ENCODE measurements at regions not wholly inside any gene's neighbourhood (a gene's known extent, or its start where the extent isn't known, plus 50 kb on each side); places are given as distances from the start of the nearest gene placed in this dataset.

GRCh38 chr6:155915651-155916050, 460.0 kb upstream of the NOX3 start:
- no peaks in the 10 kb centered on the region for H3K4me1 ChIP-seq
- 28 to 44% (median 40%) methylated on average over 1 of the region's 1 CpG for WGBS, 4 donors
- no peak for DNase-seq

GRCh38 chr6:155913816-155914215, 458.2 kb upstream of the NOX3 start:
- Histone ChIP-seq H3K27me3 (no peaks in the 10 kb centered on the region), H3K4me1 (no peaks in the 10 kb centered on the region), H3K36me3 (no peaks in the 10 kb centered on the region), H3K4me3 (no peak overlapping the region), H3K9me3 (peaks cover 0 to 8% (median 0%) of the 10 kb centered on the region in 12 donors), H3K27ac (no peak overlapping the region)
- intact Hi-C loops (cut with DNase I) = no loop called here
- ATAC-seq (no peak), DNase-seq (no peak)
- TF ChIP-seq CTCF (IDR thresholded peaks at IDR 0.05) (no peak), POLR2A (IDR thresholded peaks at IDR 0.05) (no peak)
- WGBS, 4 donors = 91 to 96% (median 95%) methylated on average over 8 of the region's 8 CpGs

More at GRCh38 chr6:155915651-155916050, 460.0 kb upstream of the NOX3 start:
- TF ChIP-seq POLR2A (IDR thresholded peaks at IDR 0.05) (no peak), CTCF (IDR thresholded peaks at IDR 0.05) (no peak)
- ATAC-seq = no peak
- Histone ChIP-seq H3K4me3 (no peak overlapping the region), H3K27me3 (no peaks in the 10 kb centered on the region), H3K36me3 (no peaks in the 10 kb centered on the region), H3K27ac (no peak overlapping the region), H3K9me3 (no peaks in the 10 kb centered on the region)
- intact Hi-C loops (cut with DNase I) = no loop called here

DNA sequence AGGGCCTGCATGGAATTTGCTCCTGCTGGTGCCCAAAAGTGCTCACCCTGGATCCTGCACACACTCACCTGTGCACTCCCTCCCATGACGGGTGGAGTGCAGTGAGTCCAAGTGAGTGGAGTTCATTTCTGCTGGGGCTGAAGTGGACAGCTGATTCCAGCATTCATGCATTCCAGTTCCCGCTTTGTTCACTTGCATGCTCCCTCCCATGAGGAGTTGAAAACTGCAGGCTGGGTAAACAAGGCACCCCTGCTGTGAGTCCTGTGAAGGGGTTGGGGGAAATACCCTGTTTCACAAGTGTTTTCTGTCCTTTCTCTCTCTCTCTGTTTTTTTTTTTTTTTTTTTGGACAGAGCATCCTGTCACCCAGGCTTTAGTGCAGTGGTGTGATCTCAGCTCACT, 454.1 kb upstream of the NOX3 start:
- Histone ChIP-seq H3K27me3 (no peaks in the 10 kb centered on the region), H3K4me3 (no peak overlapping the region), H3K9me3 (peaks cover 0 to 8% (median 0%) of the 10 kb centered on the region in 12 donors), H3K36me3 (no peaks in the 10 kb centered on the region), H3K4me1 (no peaks in the 10 kb centered on the region), H3K27ac (no peak overlapping the region)
- DNase-seq = no peak
- intact Hi-C loops (cut with DNase I) = no loop called here
- 56 to 93% (median 75%) methylated on average over 2 of the region's 2 CpGs for WGBS, 4 donors
- TF ChIP-seq POLR2A (IDR thresholded peaks at IDR 0.05) (no peak), CTCF (IDR thresholded peaks at IDR 0.05) (no peak)
- ATAC-seq = no peak

DNA sequence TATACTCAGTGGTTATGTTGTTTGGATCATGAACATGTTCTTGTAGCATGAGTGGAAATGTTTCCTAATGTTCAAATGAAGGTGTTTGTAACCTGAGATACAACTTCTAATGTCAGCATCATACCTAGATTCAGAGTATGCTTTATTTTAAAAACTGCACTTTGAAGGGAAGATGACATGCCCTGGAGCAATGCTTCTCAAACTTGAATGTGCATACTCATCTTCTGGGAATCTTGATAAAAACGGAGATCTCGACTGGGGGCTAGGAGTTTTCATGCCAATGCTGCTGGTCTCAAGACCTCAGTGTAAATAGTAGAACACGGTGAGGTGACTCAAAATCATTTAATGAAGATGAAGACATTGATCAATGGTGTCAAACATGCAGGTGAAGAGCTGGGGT, 440.0 kb upstream of the NOX3 start:
- H3K27me3 ChIP-seq = no peaks in the 10 kb centered on the region
- whole genome bisulfite sequencing, 4 donors = 83 to 89% (median 88%) methylated on average over 3 of the region's 3 CpGs
- H3K4me3 ChIP-seq = no peak overlapping the region
- no peaks in the 10 kb centered on the region for H3K4me1 ChIP-seq
- H3K27ac ChIP-seq = no peak overlapping the region
- intact Hi-C loops (cut with DNase I) = no loop called here
- peaks cover 0 to 2% (median 0%) of the 10 kb centered on the region in 12 donors for H3K9me3 ChIP-seq
- H3K36me3 ChIP-seq = no peaks in the 10 kb centered on the region
- TF ChIP-seq POLR2A (IDR thresholded peaks at IDR 0.05) = no peak
- no peak for TF ChIP-seq CTCF (IDR thresholded peaks at IDR 0.05)
- no peak for ATAC-seq
- no peak for DNase-seq
